ENCODE measurements at regions not wholly inside any gene's neighbourhood (a gene's known extent, or its start where the extent isn't known, plus 50 kb on each side); places are given as distances from the start of the nearest gene placed in this dataset.

DNA sequence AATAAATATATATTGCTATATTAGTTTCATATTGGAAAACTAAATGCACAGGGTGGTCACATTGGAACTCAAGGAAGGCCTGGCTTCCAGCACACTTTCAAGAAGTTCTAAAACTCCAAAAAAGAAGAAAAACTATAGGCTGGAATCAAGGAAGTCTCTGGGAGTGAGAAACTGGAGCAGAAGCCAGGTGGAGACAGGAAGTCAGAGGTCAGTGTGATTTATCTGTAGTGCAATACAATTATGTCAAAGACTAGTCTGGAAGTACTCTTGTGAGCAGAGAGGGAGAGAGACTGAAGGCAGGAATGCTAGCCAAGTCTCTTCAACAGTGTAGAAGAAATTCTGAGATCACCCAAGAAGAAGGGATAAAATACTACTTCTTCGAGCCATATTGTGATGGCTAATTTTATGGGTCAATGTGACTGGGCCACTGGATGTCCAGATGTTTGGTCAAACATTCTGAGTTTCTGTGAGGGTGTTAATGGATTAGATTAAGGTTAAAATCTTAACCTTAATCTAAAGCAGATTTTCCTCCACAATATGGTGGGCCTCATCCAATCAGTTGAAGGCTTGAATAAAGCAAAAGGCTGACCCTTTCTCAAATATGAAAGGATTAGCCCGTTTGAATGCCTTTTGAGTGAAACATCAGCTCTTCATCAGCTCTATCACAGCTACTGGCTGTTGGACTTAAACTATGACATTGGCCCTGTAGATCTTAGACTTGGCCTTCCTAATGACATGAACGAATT lies 208.0 kb downstream of the TDRD15 start:
- TF ChIP-seq, protein P1, sequence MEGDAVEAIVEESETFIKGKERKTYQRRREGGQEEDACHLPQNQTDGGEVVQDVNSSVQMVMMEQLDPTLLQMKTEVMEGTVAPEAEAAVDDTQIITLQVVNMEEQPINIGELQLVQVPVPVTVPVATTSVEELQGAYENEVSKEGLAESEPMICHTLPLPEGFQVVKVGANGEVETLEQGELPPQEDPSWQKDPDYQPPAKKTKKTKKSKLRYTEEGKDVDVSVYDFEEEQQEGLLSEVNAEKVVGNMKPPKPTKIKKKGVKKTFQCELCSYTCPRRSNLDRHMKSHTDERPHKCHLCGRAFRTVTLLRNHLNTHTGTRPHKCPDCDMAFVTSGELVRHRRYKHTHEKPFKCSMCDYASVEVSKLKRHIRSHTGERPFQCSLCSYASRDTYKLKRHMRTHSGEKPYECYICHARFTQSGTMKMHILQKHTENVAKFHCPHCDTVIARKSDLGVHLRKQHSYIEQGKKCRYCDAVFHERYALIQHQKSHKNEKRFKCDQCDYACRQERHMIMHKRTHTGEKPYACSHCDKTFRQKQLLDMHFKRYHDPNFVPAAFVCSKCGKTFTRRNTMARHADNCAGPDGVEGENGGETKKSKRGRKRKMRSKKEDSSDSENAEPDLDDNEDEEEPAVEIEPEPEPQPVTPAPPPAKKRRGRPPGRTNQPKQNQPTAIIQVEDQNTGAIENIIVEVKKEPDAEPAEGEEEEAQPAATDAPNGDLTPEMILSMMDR (IDR thresholded peaks at IDR 0.05 in 2 of 3, conservative IDR thresholded peaks at IDR 0.05 in 1 of 3; ENCODE audit: borderline replicate concordance in 1 of 3, insufficient read depth in 1 of 3, low read depth in 2 of 3, low read length in 2 of 3) = no peak
- TF ChIP-seq EGR1 (IDR thresholded peaks at IDR 0.05; ENCODE audit: low read depth) = no peak
- no peak for TF ChIP-seq POLR2A (IDR thresholded peaks at IDR 0.05; ENCODE audit: borderline replicate concordance, extremely low read depth, insufficient read depth, insufficient read length)
- TF ChIP-seq RAD21 (IDR thresholded peaks at IDR 0.05; ENCODE audit: low read depth) = no peak
- TF ChIP-seq YY1 (IDR thresholded peaks at IDR 0.05; ENCODE audit: extremely low read depth, insufficient replicate concordance, low read depth, low read length) = no peak
- no peak for TF ChIP-seq POLR2AphosphoS5 (IDR thresholded peaks at IDR 0.05; ENCODE audit: low read depth, low read length)
- TF ChIP-seq, protein P2, sequence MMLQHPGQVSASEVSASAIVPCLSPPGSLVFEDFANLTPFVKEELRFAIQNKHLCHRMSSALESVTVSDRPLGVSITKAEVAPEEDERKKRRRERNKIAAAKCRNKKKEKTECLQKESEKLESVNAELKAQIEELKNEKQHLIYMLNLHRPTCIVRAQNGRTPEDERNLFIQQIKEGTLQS (IDR thresholded peaks at IDR 0.05) = no peak
